A549 (cell line): ENCODE measurements at regions not wholly inside any gene's neighbourhood (a gene's known extent, or its start where the extent isn't known, plus 50 kb on each side); places are given as distances from the start of the nearest gene placed in this dataset.

Source experiments
- ATAC-seq, 2 experiments: fragments of 200-7000 bp in 1 of 2; fragments of >200 bp in 1 of 2; cut with Nextera tagmentation in 1 of 2; cut with Tn5 transposase in 1 of 2; 3 replicates each; pipeline versions ENCODE4 v1.8.0 to v1.9.1; 2018 to 2020; ENCODE audit warnings: mild to moderate bottlenecking in 1 of 2, moderate library complexity in 1 of 2
- CTCF ChIA-PET: fragments of 300-600 bp; sonication (Branson Sonifier 250); formaldehyde crosslinking; extraction: SDS; loops from one replicate; lab custom pipeline; 2021; ENCODE audit warnings: antibody characterized with exemption, inconsistent platforms; lab: Yijun Ruan, JAX
- POLR2A ChIA-PET: fragments of 350-600 bp; formaldehyde crosslinking; extraction: SDS; loops from one replicate; lab custom pipeline; 2021; ENCODE audit warnings: antibody characterized with exemption, inconsistent platforms; lab: Yijun Ruan, JAX
- DNase-seq, 2 experiments: peaks; one replicate each; pipeline versions ENCODE4 v3.0.0 to v3.0.0-alpha.2; 2011 to 2016; ENCODE audit warnings: low read depth in 1 of 2, low spot score in 1 of 2
- FAIRE-seq: peaks from 2 replicates; lab custom pipeline; 2011; peaks lifted over from hg19 to GRCh38; lab: Jason Lieb, UNC
- H3K27ac ChIP-seq, 2 experiments: fragments of >200 bp; sonication (Bioruptor Twin); formaldehyde crosslinking; 3 replicates each; pipeline ENCODE4 v1.5.1; 2016 to 2017
- H3K4me1 ChIP-seq: fragments of >200 bp; sonication (Bioruptor Twin); formaldehyde crosslinking; 3 replicates; pipeline ENCODE4 v1.6.1; 2016
- H3K4me2 ChIP-seq: fragments of >200 bp; sonication (Bioruptor Twin); formaldehyde crosslinking; 3 replicates; pipeline ENCODE4 v1.6.1; 2016
- H3K4me3 ChIP-seq: fragments of >200 bp; sonication (Bioruptor Twin); formaldehyde crosslinking; 3 replicates; pipeline ENCODE4 v1.5.1; 2016
- H3K9me3 ChIP-seq: fragments of >200 bp; sonication (Bioruptor Twin); formaldehyde crosslinking; 3 replicates; pipeline ENCODE4 v1.6.1; 2016
- BHLHE40 ChIP-seq: IDR thresholded peaks from 2 replicates; pipeline ENCODE4 v1.6.1; 2012; ENCODE audit warnings: low read depth, low read length, inconsistent platforms
- CBX8 ChIP-seq: fragments of 200-600 bp; sonication (generic); IDR thresholded peaks from 2 replicates; pipeline ENCODE4 v1.6.1; 2016
- EHF ChIP-seq: fragments of 250-450 bp; sonication (Bioruptor Pico); IDR thresholded peaks from 2 replicates; pipeline ENCODE4 v1.5.0; 2020; ENCODE audit warnings: mild to moderate bottlenecking
- FOXS1 ChIP-seq: fragments of 250-450 bp; sonication (Bioruptor Pico); IDR thresholded peaks from 2 replicates; pipeline ENCODE4 v1.5.0; 2020; ENCODE audit warnings: mild to moderate bottlenecking, moderate library complexity
- GATA3 ChIP-seq: IDR thresholded peaks from 2 replicates; pipeline ENCODE4 v1.6.1; 2012; ENCODE audit warnings: borderline replicate concordance
- HDAC2 ChIP-seq: fragments of 200-600 bp; sonication (generic); IDR thresholded peaks from 2 replicates; pipeline ENCODE4 v1.6.1; 2016
- HOXB5 ChIP-seq: fragments of 250-450 bp; sonication (Bioruptor Pico); IDR thresholded peaks from 2 replicates; pipeline ENCODE4 v1.5.0; 2020; ENCODE audit warnings: mild to moderate bottlenecking, moderate library complexity
- NFE2L2 ChIP-seq: fragments of 150-350 bp; conservative IDR thresholded peaks from 2 replicates; pipeline ENCODE4 v1.6.1; 2014; ENCODE audit warnings: low read length
- POLR2A ChIP-seq: IDR thresholded peaks from 2 replicates; pipeline ENCODE4 v1.6.1; 2012; ENCODE audit warnings: mild to moderate bottlenecking, low read length
- POLR2AphosphoS2 ChIP-seq: conservative IDR thresholded peaks from 2 replicates; pipeline ENCODE4 v1.6.1; 2012; ENCODE audit warnings: low read length, improper control_type of control experiment, inconsistent platforms
- RCOR1 ChIP-seq: fragments of 150-350 bp; IDR thresholded peaks from 2 replicates; pipeline ENCODE4 v1.6.1; 2014; ENCODE audit warnings: antibody characterized with exemption, low read length, low read depth
- RFX5 ChIP-seq: fragments of 450-650 bp; IDR thresholded peaks from 2 replicates; pipeline ENCODE4 v1.7.1; 2014; ENCODE audit warnings: antibody characterized with exemption, mild to moderate bottlenecking, moderate library complexity
- TFCP2L1 ChIP-seq: fragments of 250-450 bp; sonication (Bioruptor Pico); IDR thresholded peaks from 2 replicates; pipeline ENCODE4 v1.5.0; 2021; ENCODE audit warnings: mild to moderate bottlenecking
- TP53 ChIP-seq: fragments of 250-450 bp; sonication (Bioruptor Pico); IDR thresholded peaks from 2 replicates; pipeline ENCODE4 v1.5.0; 2021; ENCODE audit warnings: mild to moderate bottlenecking, moderate library complexity
- ZC3H11A ChIP-seq: fragments of 450-650 bp; IDR thresholded peaks from 2 replicates; pipeline ENCODE4 v1.6.1; 2014; ENCODE audit warnings: antibody characterized with exemption, mild to moderate bottlenecking
- ZSCAN20 ChIP-seq: fragments of 250-450 bp; sonication (Bioruptor Pico); IDR thresholded peaks from 2 replicates; pipeline ENCODE4 v1.8.0; 2022; ENCODE audit warnings: mild to moderate bottlenecking, moderate library complexity
- WGBS: methylation state at CpG from one replicate; pipeline ENCODE4 v1.1.6; 2017; ENCODE audit errors: missing lambda C conversion rate; 5-methylcytosine and 5-hydroxymethylcytosine counted together
- TF ChIP-seq, protein P1 (sequence below): IDR thresholded peaks from 2 replicates; pipeline ENCODE4 v1.6.1; 2012
- TF ChIP-seq, protein P2 (sequence below): fragments of 450-650 bp; IDR thresholded peaks from 2 replicates; pipeline ENCODE4 v1.6.1; 2014; ENCODE audit warnings: antibody characterized with exemption
- TF ChIP-seq, protein P3 (sequence below): fragments of 150-350 bp; IDR thresholded peaks from 2 replicates; pipeline ENCODE4 v1.6.1; 2014; ENCODE audit warnings: low read depth, mild to moderate bottlenecking, low read length
- TF ChIP-seq, protein P4 (sequence below): fragments of 250-450 bp; sonication (Bioruptor Pico); IDR thresholded peaks from 2 replicates; pipeline ENCODE4 v1.5.0; 2020; ENCODE audit warnings: low read depth, mild to moderate bottlenecking, moderate library complexity

DNA sequence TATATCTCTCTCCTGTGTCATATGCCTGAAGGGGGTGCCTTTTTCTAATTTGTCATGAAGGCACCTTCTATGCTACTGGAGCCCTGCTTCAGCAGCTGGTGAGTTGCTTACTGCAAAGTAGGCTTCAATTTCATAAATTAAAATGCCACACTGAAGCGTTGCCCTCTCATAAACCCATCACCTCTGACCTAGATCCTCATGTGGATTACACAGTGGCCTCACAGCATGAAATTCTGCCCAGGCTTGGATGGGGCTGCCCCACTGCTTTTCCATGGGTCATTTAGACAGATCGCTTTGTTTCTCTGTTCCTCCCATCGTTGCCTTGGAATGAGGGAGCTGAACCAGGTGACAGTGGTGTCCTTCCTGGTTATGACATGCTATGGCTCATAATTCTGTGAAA lies 131.2 kb downstream of the RPL22L1 start:
- whole genome bisulfite sequencing, result 73% methylated on average over 3 of the region's 3 CpGs
- TF ChIP-seq, protein P1, sequence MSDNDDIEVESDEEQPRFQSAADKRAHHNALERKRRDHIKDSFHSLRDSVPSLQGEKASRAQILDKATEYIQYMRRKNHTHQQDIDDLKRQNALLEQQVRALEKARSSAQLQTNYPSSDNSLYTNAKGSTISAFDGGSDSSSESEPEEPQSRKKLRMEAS, result no peak
- TF ChIP-seq CBX8, result no peak
- no peak for TF ChIP-seq ZC3H11A
- TF ChIP-seq NFE2L2, result no peak
- TF ChIP-seq EHF (CRISPR knock-in tag), result no peak
- TF ChIP-seq, all 56 proteins: peak for 0
- H3K27ac ChIP-seq, result no peak overlapping the region
- no peak overlapping the region for H3K4me3 ChIP-seq
- ChIA-PET POLR2A (no interaction called here), CTCF (interaction anchor here (1.1 to 1.6 kb wide), 3 partner anchors 14 to 71 kb away, joined by 3 to 8 read pairs (median 3); no protein-coding TSS in a partner anchor)
- H3K4me2 ChIP-seq, result no peak overlapping the region
- peaks cover 19% of the 10 kb centered on the region for H3K4me1 ChIP-seq
- no peak for FAIRE-seq
- DNase-seq, result no peak
- ATAC-seq, result no peak
- no peaks in the 10 kb centered on the region for H3K9me3 ChIP-seq

DNA sequence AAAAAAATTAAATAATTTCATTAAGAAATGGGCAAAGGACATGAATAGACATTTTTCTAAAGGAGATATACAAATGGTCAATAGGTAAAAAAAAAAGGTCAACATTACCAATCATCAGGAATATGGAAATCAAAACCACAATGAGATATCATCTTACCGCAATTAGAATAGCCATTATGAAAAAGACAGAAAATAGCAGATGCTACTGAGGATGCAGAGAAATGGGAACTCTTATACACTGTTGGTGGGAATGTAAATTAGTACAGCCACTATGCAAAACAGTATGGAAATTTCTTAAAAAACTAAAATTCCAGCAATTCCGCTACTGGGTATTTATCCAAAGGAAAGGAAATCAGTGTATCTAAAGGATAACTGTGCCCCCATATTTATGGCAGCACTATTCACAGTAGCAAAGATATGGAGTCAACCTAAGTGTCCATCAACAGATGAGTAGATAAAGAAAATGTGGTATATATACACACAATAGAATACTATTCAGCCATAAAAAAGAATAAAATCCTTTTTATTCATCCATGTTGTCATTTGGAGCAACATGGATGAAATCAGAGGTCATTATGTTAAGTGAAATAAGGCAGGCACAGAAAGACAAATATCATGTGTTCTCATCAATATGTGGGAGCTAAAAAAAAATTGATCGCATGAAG lies 132.4 kb downstream of the RPL22L1 start:
- Histone ChIP-seq H3K4me2 (no peak overlapping the region), H3K9me3 (no peaks in the 10 kb centered on the region), H3K4me3 (no peak overlapping the region), H3K27ac (no peak overlapping the region), H3K4me1 (peaks cover 19% of the 10 kb centered on the region)
- ChIA-PET POLR2A (no interaction called here), CTCF (interaction anchor here (1.6 kb wide), 1 partner anchor 72 kb away, joined by 3 read pairs; no protein-coding TSS in a partner anchor)
- no peak for FAIRE-seq
- WGBS, result 97% methylated on average over 3 of the region's 3 CpGs
- ATAC-seq, result no peak
- TF ChIP-seq GATA3 (no peak), ZSCAN20 (CRISPR knock-in tag) (no peak), HOXB5 (no peak), RCOR1 (no peak), POLR2A (no peak), RFX5 (no peak), HDAC2 (no peak), BHLHE40 (no peak), ZC3H11A (no peak), FOXS1 (CRISPR knock-in tag) (no peak), EHF (CRISPR knock-in tag) (no peak), TP53 (CRISPR knock-in tag) (no peak), POLR2AphosphoS2 (no peak), TFCP2L1 (CRISPR knock-in tag) (no peak)
- TF ChIP-seq, protein P2, sequence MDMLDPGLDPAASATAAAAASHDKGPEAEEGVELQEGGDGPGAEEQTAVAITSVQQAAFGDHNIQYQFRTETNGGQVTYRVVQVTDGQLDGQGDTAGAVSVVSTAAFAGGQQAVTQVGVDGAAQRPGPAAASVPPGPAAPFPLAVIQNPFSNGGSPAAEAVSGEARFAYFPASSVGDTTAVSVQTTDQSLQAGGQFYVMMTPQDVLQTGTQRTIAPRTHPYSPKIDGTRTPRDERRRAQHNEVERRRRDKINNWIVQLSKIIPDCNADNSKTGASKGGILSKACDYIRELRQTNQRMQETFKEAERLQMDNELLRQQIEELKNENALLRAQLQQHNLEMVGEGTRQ, result no peak
- TF ChIP-seq, protein P3, sequence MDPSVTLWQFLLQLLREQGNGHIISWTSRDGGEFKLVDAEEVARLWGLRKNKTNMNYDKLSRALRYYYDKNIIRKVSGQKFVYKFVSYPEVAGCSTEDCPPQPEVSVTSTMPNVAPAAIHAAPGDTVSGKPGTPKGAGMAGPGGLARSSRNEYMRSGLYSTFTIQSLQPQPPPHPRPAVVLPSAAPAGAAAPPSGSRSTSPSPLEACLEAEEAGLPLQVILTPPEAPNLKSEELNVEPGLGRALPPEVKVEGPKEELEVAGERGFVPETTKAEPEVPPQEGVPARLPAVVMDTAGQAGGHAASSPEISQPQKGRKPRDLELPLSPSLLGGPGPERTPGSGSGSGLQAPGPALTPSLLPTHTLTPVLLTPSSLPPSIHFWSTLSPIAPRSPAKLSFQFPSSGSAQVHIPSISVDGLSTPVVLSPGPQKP, result no peak
- TF ChIP-seq, all 56 proteins: peak for 0
- no peak for DNase-seq

DNA sequence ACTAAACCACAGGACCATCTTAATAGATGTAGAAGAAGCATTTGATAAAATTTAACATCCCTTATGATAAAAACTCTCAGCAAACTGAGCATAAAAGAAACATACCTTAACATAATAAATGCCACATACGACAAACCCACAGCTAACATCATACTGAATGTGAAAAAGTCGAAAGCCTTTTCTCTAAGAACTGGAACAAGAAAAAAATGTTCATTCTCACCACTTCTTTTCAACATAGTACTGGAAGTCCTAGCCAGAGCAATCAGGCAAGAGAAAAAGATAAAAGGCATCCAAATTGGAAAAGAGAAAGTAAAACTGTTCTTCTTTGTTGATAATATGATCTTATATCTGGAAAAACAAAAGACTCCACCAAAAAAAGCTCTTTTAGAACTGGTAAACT lies 134.2 kb downstream of the RPL22L1 start:
- no peak for DNase-seq

More for the DNA sequence above, 134.2 kb downstream of the RPL22L1 start:
- H3K9me3 ChIP-seq, result no peaks in the 10 kb centered on the region
- H3K4me2 ChIP-seq, result no peak overlapping the region
- ATAC-seq (no peak), FAIRE-seq (no peak)
- peaks cover 3% of the 10 kb centered on the region; the same call in 2 of the 3 replicates for H3K4me1 ChIP-seq
- TF ChIP-seq, protein P4, sequence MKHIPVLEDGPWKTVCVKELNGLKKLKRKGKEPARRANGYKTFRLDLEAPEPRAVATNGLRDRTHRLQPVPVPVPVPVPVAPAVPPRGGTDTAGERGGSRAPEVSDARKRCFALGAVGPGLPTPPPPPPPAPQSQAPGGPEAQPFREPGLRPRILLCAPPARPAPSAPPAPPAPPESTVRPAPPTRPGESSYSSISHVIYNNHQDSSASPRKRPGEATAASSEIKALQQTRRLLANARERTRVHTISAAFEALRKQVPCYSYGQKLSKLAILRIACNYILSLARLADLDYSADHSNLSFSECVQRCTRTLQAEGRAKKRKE (CRISPR knock-in tag), result no peak
- TF ChIP-seq, all 56 proteins: peak for 0
- ChIA-PET CTCF (interaction anchor here (1.9 kb wide), 1 partner anchor 76 kb away, joined by 4 read pairs; no protein-coding TSS in a partner anchor), POLR2A (no interaction called here)
- no peak overlapping the region for H3K4me3 ChIP-seq
- H3K27ac ChIP-seq, result no peak overlapping the region
- 86% methylated on average over 2 of the region's 2 CpGs for WGBS
